IMR-90 (cell line): ENCODE measurements at regions not wholly inside any gene's neighbourhood (a gene's known extent, or its start where the extent isn't known, plus 50 kb on each side); places are given as distances from the start of the nearest gene placed in this dataset.

Experiments
- BHLHE40 ChIP-seq: fragments of 150-350 bp; IDR thresholded peaks from 2 replicates; pipeline ENCODE4 v1.6.1; 2016; ENCODE audit warnings: mild to moderate bottlenecking, low read depth, low read length
- POLR2A ChIP-seq: IDR thresholded peaks from 2 replicates; pipeline ENCODE4 v1.6.1; 2012; ENCODE audit warnings: mild to moderate bottlenecking, low read depth, low read length
- TF ChIP-seq, protein P1 (sequence below): conservative IDR thresholded peaks from 2 replicates; pipeline ENCODE4 v1.5.1; 2012; ENCODE audit warnings: mild to moderate bottlenecking, low read depth, low read length, improper control_type of control experiment

DNA sequence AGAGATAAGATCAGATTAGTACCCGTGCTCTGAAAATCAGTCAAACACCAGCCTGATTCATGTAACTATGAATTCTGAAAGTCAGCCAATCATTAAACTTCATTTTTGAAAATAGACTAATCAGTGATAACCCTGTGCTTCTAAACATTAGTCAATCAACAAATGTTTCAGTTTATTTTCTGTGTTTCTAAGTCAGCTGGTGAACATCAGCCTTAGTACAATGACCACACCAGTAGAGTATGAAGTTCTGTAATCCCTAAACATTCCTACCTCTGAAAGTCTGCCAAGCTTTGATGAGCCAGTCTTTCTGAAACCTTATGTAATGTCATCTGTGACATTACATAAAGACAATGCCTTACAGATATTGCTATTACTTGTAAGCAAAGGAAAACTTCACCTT is 807.4 kb upstream of the CRIM1 start:
- TF ChIP-seq, protein P1, sequence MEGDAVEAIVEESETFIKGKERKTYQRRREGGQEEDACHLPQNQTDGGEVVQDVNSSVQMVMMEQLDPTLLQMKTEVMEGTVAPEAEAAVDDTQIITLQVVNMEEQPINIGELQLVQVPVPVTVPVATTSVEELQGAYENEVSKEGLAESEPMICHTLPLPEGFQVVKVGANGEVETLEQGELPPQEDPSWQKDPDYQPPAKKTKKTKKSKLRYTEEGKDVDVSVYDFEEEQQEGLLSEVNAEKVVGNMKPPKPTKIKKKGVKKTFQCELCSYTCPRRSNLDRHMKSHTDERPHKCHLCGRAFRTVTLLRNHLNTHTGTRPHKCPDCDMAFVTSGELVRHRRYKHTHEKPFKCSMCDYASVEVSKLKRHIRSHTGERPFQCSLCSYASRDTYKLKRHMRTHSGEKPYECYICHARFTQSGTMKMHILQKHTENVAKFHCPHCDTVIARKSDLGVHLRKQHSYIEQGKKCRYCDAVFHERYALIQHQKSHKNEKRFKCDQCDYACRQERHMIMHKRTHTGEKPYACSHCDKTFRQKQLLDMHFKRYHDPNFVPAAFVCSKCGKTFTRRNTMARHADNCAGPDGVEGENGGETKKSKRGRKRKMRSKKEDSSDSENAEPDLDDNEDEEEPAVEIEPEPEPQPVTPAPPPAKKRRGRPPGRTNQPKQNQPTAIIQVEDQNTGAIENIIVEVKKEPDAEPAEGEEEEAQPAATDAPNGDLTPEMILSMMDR = no peak
- no peak for TF ChIP-seq POLR2A
- TF ChIP-seq BHLHE40 = no peak
